ENCODE measurements at regions not wholly inside any gene's neighbourhood (a gene's known extent, or its start where the extent isn't known, plus 50 kb on each side); places are given as distances from the start of the nearest gene placed in this dataset.

GRCh38 chrX:40484408-40485091 lies 96.2 kb upstream of the ATP6AP2 start:
- no peaks in the 10 kb centered on the region for H3K36me3 ChIP-seq (ENCODE audit: low read depth, missing control alignments)
- 42 to 57% methylated on average over 5 to 8 of the region's 8 CpGs for whole genome bisulfite sequencing, 2 donors
- no peaks in the 10 kb centered on the region for H3K27me3 ChIP-seq
- intact Hi-C loops (cut with DNase I; ENCODE audit: low total_unique reads), result no loop called here
- H3K4me3 ChIP-seq, result no peak overlapping the region
- no peaks in the 10 kb centered on the region for H3K9me3 ChIP-seq
- H3K27ac ChIP-seq, result no peak overlapping the region
- H3K4me1 ChIP-seq, result no peaks in the 10 kb centered on the region
- no peak for TF ChIP-seq CTCF (IDR thresholded peaks at IDR 0.05)
- no peak for TF ChIP-seq POLR2A (IDR thresholded peaks at IDR 0.05)
- DNase-seq, result peak; percentile 13

- intact Hi-C loops (cut with DNase I; ENCODE audit: low total_unique reads), result no loop called here
- WGBS, 2 donors, result 100% methylated on average over 2 of the region's 2 CpGs; no CpG with 5 or more reads in 1 of the 2 donors
- no peaks in the 10 kb centered on the region for H3K27me3 ChIP-seq
- no peaks in the 10 kb centered on the region for H3K36me3 ChIP-seq (ENCODE audit: low read depth, missing control alignments)
- no peak for TF ChIP-seq POLR2A (IDR thresholded peaks at IDR 0.05)
- no peak for TF ChIP-seq CTCF (IDR thresholded peaks at IDR 0.05)
- H3K9me3 ChIP-seq, result no peaks in the 10 kb centered on the region
- no peak overlapping the region for H3K27ac ChIP-seq
- H3K4me1 ChIP-seq, result no peaks in the 10 kb centered on the region
- H3K4me3 ChIP-seq, result no peak overlapping the region
- DNase-seq, result no peak
Observed at GRCh38 chrX:40483502-40483901, 97.3 kb upstream of the ATP6AP2 start.

- no peaks in the 10 kb centered on the region for H3K36me3 ChIP-seq (ENCODE audit: low read depth, missing control alignments)
- no peaks in the 10 kb centered on the region for H3K27me3 ChIP-seq
- DNase-seq, result no peak
- no peak for TF ChIP-seq CTCF (IDR thresholded peaks at IDR 0.05)
- TF ChIP-seq POLR2A (IDR thresholded peaks at IDR 0.05), result no peak
- no peaks in the 10 kb centered on the region for H3K9me3 ChIP-seq
- no peaks in the 10 kb centered on the region for H3K4me1 ChIP-seq
- WGBS, 2 donors, result 92 to 100% methylated on average over 2 to 7 of the region's 7 CpGs
- intact Hi-C loops (cut with DNase I; ENCODE audit: low total_unique reads), result no loop called here
- H3K4me3 ChIP-seq, result no peak overlapping the region
- no peak overlapping the region for H3K27ac ChIP-seq
Observed at GRCh38 chrX:40479777-40480318, 100.9 kb upstream of the ATP6AP2 start.

GRCh38 chrX:40478474-40479065 lies 102.2 kb upstream of the ATP6AP2 start:
- H3K27me3 ChIP-seq, result no peaks in the 10 kb centered on the region
- H3K36me3 ChIP-seq (ENCODE audit: low read depth, missing control alignments), result no peaks in the 10 kb centered on the region
- no peak for TF ChIP-seq POLR2A (IDR thresholded peaks at IDR 0.05)
- TF ChIP-seq CTCF (IDR thresholded peaks at IDR 0.05), result no peak
- H3K4me1 ChIP-seq, result no peaks in the 10 kb centered on the region
- intact Hi-C loops (cut with DNase I; ENCODE audit: low total_unique reads), result no loop called here
- H3K27ac ChIP-seq, result no peak overlapping the region
- 85 to 95% methylated on average over 2 of the region's 2 CpGs for WGBS, 2 donors
- no peak overlapping the region for H3K4me3 ChIP-seq
- H3K9me3 ChIP-seq, result no peaks in the 10 kb centered on the region
- DNase-seq, result no peak

All from testis (tissue), 2 donors.